HepG2 (cell line): ENCODE measurements at regions not wholly inside any gene's neighbourhood (a gene's known extent, or its start where the extent isn't known, plus 50 kb on each side); places are given as distances from the start of the nearest gene placed in this dataset.

Source experiments
- ATAC-seq: fragments of 200-7000 bp; cut with Tn5 transposase; 3 replicates; pipeline ENCODE4 v1.9.1; 2020; ENCODE audit warnings: mild to moderate bottlenecking, moderate library complexity
- BruUV-seq: library from RNA; stranded (reverse); fragments of 400-500 nt; replicated peaks from 2 replicates; lab custom pipeline; 2021; lab: Mats Ljungman, UMichigan
- CTCF ChIA-PET: fragments of 300-600 bp; formaldehyde crosslinking; extraction: SDS; loops from one replicate; lab custom pipeline; 2021; ENCODE audit warnings: low total read pairs, inconsistent platforms, low intra/inter-chr PET ratio; lab: Yijun Ruan, JAX
- POLR2A ChIA-PET: fragments of 350-600 bp; sonication (Branson Sonifier 250); formaldehyde crosslinking; loops from one replicate; lab custom pipeline; 2020; ENCODE audit warnings: antibody characterized with exemption, inconsistent platforms; lab: Yijun Ruan, JAX
- DNase-seq: peaks from one replicate; pipeline ENCODE4 v3.0.0-alpha.2; 2015; ENCODE audit warnings: low spot score
- FAIRE-seq: peaks from 3 replicates; lab custom pipeline; 2011; peaks lifted over from hg19 to GRCh38; lab: Jason Lieb, UNC
- H2AFZ ChIP-seq: one replicate; pipeline ENCODE4 v1.6.1; 2011; ENCODE audit warnings: low read length, inconsistent platforms
- H3K27ac ChIP-seq: fragments of 300-600 bp; 3 replicates; pipeline ENCODE4 v1.8.0; 2011; ENCODE audit warnings: mixed run types, mild to moderate bottlenecking, mixed read lengths, low read length, inconsistent platforms; ENCODE audit not compliant: insufficient read depth; ENCODE audit errors: extremely low read length
- H3K27me3 ChIP-seq, 2 experiments: fragments of 200-600 bp in 1 of 2; 2 replicates in 1 of 2; 3 replicates in 1 of 2; pipeline versions ENCODE4 v1.6.0 to v1.8.0; 2011; ENCODE audit warnings: low read length in 2 of 2, mild to moderate bottlenecking in 2 of 2, moderate library complexity in 2 of 2, inconsistent platforms in 1 of 2; ENCODE audit not compliant: insufficient read depth in 2 of 2, control insufficient read depth in 1 of 2
- H3K36me3 ChIP-seq, 2 experiments: fragments of 200-600 bp in 1 of 2; replicated peaks in 1 of 2; 2 replicates in 1 of 2; 3 replicates in 1 of 2; pipeline versions ENCODE4 v1.5.1 to v1.8.0; 2011; ENCODE audit warnings: low read length in 2 of 2, inconsistent platforms in 1 of 2; ENCODE audit not compliant: insufficient read depth in 2 of 2, control insufficient read depth in 1 of 2
- H3K4me1 ChIP-seq: 2 replicates; pipeline ENCODE4 v1.5.1; 2012; ENCODE audit warnings: low read length, inconsistent platforms; ENCODE audit not compliant: insufficient read depth
- H3K4me2 ChIP-seq: 2 replicates; pipeline ENCODE4 v1.6.0; 2011; ENCODE audit warnings: low read depth, low read length, inconsistent platforms
- H3K4me3 ChIP-seq, 3 experiments: fragments of 200-600 bp in 1 of 3; sonication (generic), shearing (Covaris generic) in 1 of 3; replicated peaks in 1 of 3; 2 replicates each; pipeline ENCODE4 v1.5.1; 2011 to 2016; ENCODE audit warnings: low read length in 3 of 3, inconsistent platforms in 2 of 3, low read depth in 2 of 3, mild to moderate bottlenecking in 2 of 3, control low read depth in 1 of 3, mixed read lengths in 1 of 3; ENCODE audit not compliant: insufficient read depth in 1 of 3
- H3K79me2 ChIP-seq: one replicate; pipeline ENCODE4 v1.6.1; 2011; ENCODE audit warnings: low read length, inconsistent platforms; ENCODE audit not compliant: insufficient read depth
- H3K9ac ChIP-seq: 2 replicates; pipeline ENCODE4 v1.6.0; 2011; ENCODE audit warnings: mild to moderate bottlenecking, low read depth, low read length, inconsistent platforms; ENCODE audit not compliant: insufficient read depth
- H3K9me3 ChIP-seq: 2 replicates; pipeline ENCODE4 v1.5.1; 2012; ENCODE audit warnings: mild to moderate bottlenecking, low read length
- H4K20me1 ChIP-seq: 2 replicates; pipeline ENCODE4 v1.6.0; 2011; ENCODE audit warnings: inconsistent platforms, mild to moderate bottlenecking, low read length, moderate library complexity; ENCODE audit not compliant: insufficient read depth
- CREB1 ChIP-seq, 2 experiments: fragments of 450-650 bp in 1 of 2; IDR thresholded peaks; 2 replicates each; pipeline ENCODE4 v1.6.1; 2016 to 2017; ENCODE audit warnings: control low read depth in 1 of 2, mild to moderate bottlenecking in 1 of 2, missing compliant biosample characterization in 1 of 2, missing genetic modification characterization in 1 of 2
- DR1 ChIP-seq: sonication (generic); formaldehyde crosslinking; IDR thresholded peaks from 2 replicates; pipeline ENCODE4 v1.8.0; 2021; ENCODE audit warnings: mild to moderate bottlenecking, missing genetic modification reagents, inconsistent platforms
- EZH2 ChIP-seq: conservative IDR thresholded peaks from 2 replicates; pipeline ENCODE4 v1.6.1; 2012; ENCODE audit warnings: mild to moderate bottlenecking, low read depth, low read length, moderate library complexity
- PAXIP1 ChIP-seq: sonication (generic); formaldehyde crosslinking; conservative IDR thresholded peaks from 2 replicates; pipeline ENCODE4 v1.4.0; 2020; ENCODE audit warnings: mild to moderate bottlenecking, missing genetic modification reagents, moderate library complexity
- ZBTB2 ChIP-seq: sonication (generic); formaldehyde crosslinking; IDR thresholded peaks from 2 replicates; pipeline ENCODE4 v1.8.0; 2022; ENCODE audit warnings: low read depth, missing genetic modification reagents
- ZNF224 ChIP-seq: sonication (generic); formaldehyde crosslinking; IDR thresholded peaks from 2 replicates; pipeline ENCODE4 v1.5.0; 2020; ENCODE audit warnings: mild to moderate bottlenecking, missing genetic modification reagents
- ZNF263 ChIP-seq: sonication (generic); formaldehyde crosslinking; IDR thresholded peaks from 2 replicates; pipeline ENCODE4 v1.4.0; 2020; ENCODE audit warnings: missing genetic modification reagents
- ZNF790 ChIP-seq: sonication (generic); formaldehyde crosslinking; IDR thresholded peaks from 2 replicates; pipeline ENCODE4 v1.8.0; 2022; ENCODE audit warnings: missing genetic modification reagents, mild to moderate bottlenecking, borderline replicate concordance
- WGBS: methylation state at CpG from one replicate; pipeline ENCODE4 v1.1.6; 2017; ENCODE audit warnings: low lambda C conversion rate; 5-methylcytosine and 5-hydroxymethylcytosine counted together
- in situ Hi-C: cut with HindIII; loops from 2 replicates; pipeline ENCODE4 v1.10.0; 2017; ENCODE audit warnings: low pct_unique_long_range_greater_than_20kb; ENCODE audit not compliant: extremely low pct_ligation_motif_present
- intact Hi-C: fragments of 100-400 bp; cut with micrococcal nuclease; formaldehyde crosslinking; loops from one replicate; pipeline ENCODE4 v1.10.0; 2022; ENCODE audit not compliant: unreplicated experiment

- H3K27ac ChIP-seq, result no peak overlapping the region
- H3K36me3 ChIP-seq, result no peaks in the 10 kb centered on the region
- H3K4me3 ChIP-seq, result no peak overlapping the region
- H3K9ac ChIP-seq, result no peak overlapping the region
- H3K27me3 ChIP-seq, result no peaks in the 10 kb centered on the region; a peak in 1 of 5 replicates
- WGBS, result 23% methylated on average over 10 of the region's 15 CpGs
- intact Hi-C loops (no loop called here), in situ Hi-C loops (no loop called here)
- FAIRE-seq (no peak), ATAC-seq (no peak), DNase-seq (no peak)
- no peak overlapping the region for H3K4me2 ChIP-seq
- no TSS peak for BruUV-seq
- H3K4me1 ChIP-seq, result no peaks in the 10 kb centered on the region
- H2AFZ ChIP-seq, result no peak overlapping the region
- H4K20me1 ChIP-seq, result no peaks in the 10 kb centered on the region
- ChIA-PET CTCF (no interaction called here), POLR2A (no interaction called here)
- H3K79me2 ChIP-seq, result no peaks in the 10 kb centered on the region
- no peaks in the 10 kb centered on the region for H3K9me3 ChIP-seq
- TF ChIP-seq ZNF263 (CRISPR knock-in tag) (peak; percentile 83), CREB1 (IDR thresholded peaks at IDR 0.05) (peak; percentile 18; the same call in 1 of the 2 replicates), CREB1 (CRISPR knock-in tag; IDR thresholded peaks at IDR 0.05) (no peak), ZBTB2 (no peak)
Observed at GRCh38 chr6:159455700-159456274, 237.3 kb downstream of the SOD2 start.

- intact Hi-C loops, result no loop called here
- DNase-seq (no peak), ATAC-seq (no peak), FAIRE-seq (no peak)
- no peaks in the 10 kb centered on the region for H3K9me3 ChIP-seq
- BruUV-seq, result no TSS peak
- no peak overlapping the region for H2AFZ ChIP-seq
- H3K4me3 ChIP-seq, result no peak overlapping the region
- WGBS, result 0% methylated on average over 3 of the region's 3 CpGs
- no peak overlapping the region for H3K4me2 ChIP-seq
- H3K4me1 ChIP-seq, result no peaks in the 10 kb centered on the region
- in situ Hi-C loops, result no loop called here
- ChIA-PET CTCF (no interaction called here), POLR2A (no interaction called here)
- H3K36me3 ChIP-seq, result no peaks in the 10 kb centered on the region
- no peak overlapping the region for H3K9ac ChIP-seq
- no peaks in the 10 kb centered on the region for H3K79me2 ChIP-seq
- H3K27me3 ChIP-seq, result peaks cover 0 to 11% of the 10 kb centered on the region in 2 experiments; a peak in 1 of 5 replicates
- no peaks in the 10 kb centered on the region for H4K20me1 ChIP-seq
- TF ChIP-seq EZH2, result no peak
- TF ChIP-seq ZNF224 (CRISPR knock-in tag), result no peak
- no peak for TF ChIP-seq ZNF790
- no peak for TF ChIP-seq DR1
- no peak for TF ChIP-seq PAXIP1
- TF ChIP-seq, all 625 proteins: peak for 0
- no peak overlapping the region for H3K27ac ChIP-seq
Observed at GRCh38 chr6:159450815-159451465, 242.1 kb downstream of the SOD2 start.
